ENCODE measurements at regions not wholly inside any gene's neighbourhood (a gene's known extent, or its start where the extent isn't known, plus 50 kb on each side); places are given as distances from the start of the nearest gene placed in this dataset.

DNA sequence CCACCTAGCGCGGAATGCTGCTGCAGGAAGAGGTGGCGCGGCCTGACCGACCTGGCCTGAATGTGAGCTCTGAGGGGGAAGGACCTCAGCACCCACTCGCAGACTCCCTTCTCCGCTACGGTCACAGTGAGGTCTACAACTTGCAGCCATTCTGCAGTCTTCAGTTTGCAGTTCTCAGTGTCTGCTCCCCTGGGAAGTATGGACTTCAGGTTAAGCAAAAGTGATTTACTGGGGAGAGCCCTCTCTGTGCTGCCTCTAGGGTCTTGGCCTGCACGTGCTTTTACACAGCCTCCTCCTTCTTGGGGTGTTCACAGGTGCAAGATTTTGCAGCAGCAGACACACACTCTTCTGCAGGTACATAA, 296.0 kb downstream of the OMA1 start:
- TF ChIP-seq CTCF (conservative IDR thresholded peaks at IDR 0.05; ENCODE audit: low read depth, low read length), result peak; percentile 13
- DNase-seq (ENCODE audit: low read depth), result no peak
- peak overlapping the region; percentile 32 for H3K4me3 ChIP-seq (ENCODE audit: low read length)

GRCh38 chr1:58249737-58250586, 296.6 kb downstream of the OMA1 start:
- peak overlapping the region; percentile 32 for H3K4me3 ChIP-seq (ENCODE audit: low read length)
- DNase-seq (ENCODE audit: low read depth), result no peak
- TF ChIP-seq CTCF (conservative IDR thresholded peaks at IDR 0.05; ENCODE audit: low read depth, low read length), result no peak

DNA sequence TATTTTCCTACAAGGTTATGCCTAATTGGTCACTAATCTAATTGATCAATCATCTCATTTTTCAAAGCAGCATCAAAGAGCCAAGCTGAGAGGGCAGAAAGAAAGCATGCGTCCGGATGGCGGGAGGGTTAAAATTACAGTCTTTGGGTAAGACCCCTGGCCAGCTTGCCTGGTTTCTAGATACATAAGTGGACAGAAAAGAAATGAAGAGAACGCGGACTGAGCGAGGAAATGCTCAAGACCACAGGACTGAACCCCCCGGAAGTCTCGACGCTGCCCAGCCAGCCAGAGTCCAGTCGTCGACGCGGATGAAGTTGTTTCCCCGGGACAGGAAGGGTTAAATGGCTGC, 297.2 kb downstream of the OMA1 start:
- no peak overlapping the region for H3K4me3 ChIP-seq (ENCODE audit: low read length)
- no peak for DNase-seq (ENCODE audit: low read depth)
- no peak for TF ChIP-seq CTCF (conservative IDR thresholded peaks at IDR 0.05; ENCODE audit: low read depth, low read length)

GRCh38 chr1:58248791-58249190, 297.7 kb downstream of the OMA1 start:
- H3K4me3 ChIP-seq (ENCODE audit: low read length), result no peak overlapping the region
- no peak for DNase-seq (ENCODE audit: low read depth)
- no peak for TF ChIP-seq CTCF (conservative IDR thresholded peaks at IDR 0.05; ENCODE audit: low read depth, low read length)

- no peak for DNase-seq (ENCODE audit: low read depth)
- no peak for TF ChIP-seq CTCF (conservative IDR thresholded peaks at IDR 0.05; ENCODE audit: low read depth, low read length)
- H3K4me3 ChIP-seq (ENCODE audit: low read length), result no peak overlapping the region
Measured at GRCh38 chr1:58248072-58248471, 298.5 kb downstream of the OMA1 start.

DNA sequence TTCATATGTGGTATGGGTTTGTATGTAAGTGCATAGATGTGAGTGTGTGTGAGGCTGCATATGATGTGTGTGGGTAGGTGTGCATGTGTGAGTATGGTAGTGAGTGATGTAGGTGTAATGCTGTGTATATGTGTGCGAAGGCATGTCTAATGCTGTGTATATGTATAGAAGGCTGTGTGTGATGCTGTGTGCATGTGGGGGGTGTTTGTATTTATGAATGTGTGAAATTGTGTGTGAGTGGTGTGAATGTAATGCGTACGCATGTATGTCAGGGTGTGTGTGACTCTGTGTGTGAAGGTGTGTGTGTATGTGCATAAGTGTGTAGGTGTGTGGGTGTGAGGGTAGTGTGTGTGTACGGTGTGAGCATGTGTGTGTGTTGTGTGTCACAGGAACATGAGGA, 300.0 kb downstream of the OMA1 start:
- no peak for TF ChIP-seq CTCF (conservative IDR thresholded peaks at IDR 0.05; ENCODE audit: low read depth, low read length)
- no peak for DNase-seq (ENCODE audit: low read depth)
- no peak overlapping the region for H3K4me3 ChIP-seq (ENCODE audit: low read length)

GRCh38 chr1:58244872-58245271, 301.7 kb downstream of the OMA1 start:
- TF ChIP-seq CTCF (conservative IDR thresholded peaks at IDR 0.05; ENCODE audit: low read depth, low read length), result no peak
- no peak for DNase-seq (ENCODE audit: low read depth)
- H3K4me3 ChIP-seq (ENCODE audit: low read length), result no peak overlapping the region

Data from retinal pigment epithelial cell (primary cell).